Neural progenitor cell (in vitro differentiated cells): ENCODE measurements at regions not wholly inside any gene's neighbourhood (a gene's known extent, or its start where the extent isn't known, plus 50 kb on each side); places are given as distances from the start of the nearest gene placed in this dataset.

ENCODE experiments used
- DNase-seq: peaks from one replicate; pipeline ENCODE4 v3.0.0-alpha.2; 2016; ENCODE audit warnings: low spot score
- H2AFZ ChIP-seq: fragments of 200-600 bp; sonication (generic); replicated peaks from 2 replicates; pipeline ENCODE4 v1.6.1; 2016; ENCODE audit warnings: antibody characterized with exemption
- H3F3A ChIP-seq: fragments of 200-600 bp; sonication (generic); 2 replicates; pipeline ENCODE4 v1.6.1; 2016; ENCODE audit warnings: antibody characterized with exemption, low read depth
- H3K27ac ChIP-seq: fragments of 200-600 bp; sonication (generic); 2 replicates; pipeline ENCODE4 v1.5.1; 2016; ENCODE audit warnings: mild to moderate bottlenecking
- H3K27me3 ChIP-seq: fragments of 200-600 bp; sonication (generic); 2 replicates; pipeline ENCODE4 v1.6.1; 2016; ENCODE audit warnings: mild to moderate bottlenecking, moderate library complexity
- H3K36me3 ChIP-seq: fragments of 200-600 bp; sonication (generic); 2 replicates; pipeline ENCODE4 v1.5.1; 2016
- H3K4me1 ChIP-seq: fragments of 200-600 bp; sonication (generic); 2 replicates; pipeline ENCODE4 v1.6.1; 2016; ENCODE audit warnings: mixed run types
- H3K4me2 ChIP-seq: fragments of 200-600 bp; sonication (generic); 2 replicates; pipeline ENCODE4 v1.6.1; 2016
- H3K4me3 ChIP-seq: fragments of 200-600 bp; sonication (generic); 2 replicates; pipeline ENCODE4 v1.5.1; 2016
- H3K79me2 ChIP-seq: fragments of 200-600 bp; sonication (generic); 2 replicates; pipeline ENCODE4 v1.6.1; 2016; ENCODE audit warnings: low read depth
- H3K9ac ChIP-seq: fragments of 200-600 bp; sonication (generic); 2 replicates; pipeline ENCODE4 v1.6.1; 2016
- H3K9me3 ChIP-seq: fragments of 200-600 bp; sonication (generic); 2 replicates; pipeline ENCODE4 v1.5.1; 2016; ENCODE audit warnings: low read depth
- H4K20me1 ChIP-seq: fragments of 200-600 bp; sonication (generic); 2 replicates; pipeline ENCODE4 v1.6.1; 2016; ENCODE audit warnings: low read depth
- H3K27ac Mint-ChIP-seq: 3 replicates; pipeline ENCODE4 v1.8.0; 2021; ENCODE audit warnings: mixed read lengths
- H3K27me3 Mint-ChIP-seq: 2 replicates; pipeline ENCODE4 v1.8.0; 2022; ENCODE audit warnings: low read depth, mild to moderate bottlenecking, inconsistent platforms, moderate library complexity, mixed read lengths; ENCODE audit not compliant: insufficient read depth
- H3K36me3 Mint-ChIP-seq: 3 replicates; pipeline ENCODE4 v1.8.0; 2021; ENCODE audit warnings: mixed read lengths
- H3K4me1 Mint-ChIP-seq: 3 replicates; pipeline ENCODE4 v1.8.0; 2021; ENCODE audit warnings: mixed read lengths
- H3K4me3 Mint-ChIP-seq: 3 replicates; pipeline ENCODE4 v1.8.0; 2021; ENCODE audit warnings: mild to moderate bottlenecking, moderate library complexity, mixed read lengths
- H3K9me3 Mint-ChIP-seq: 3 replicates; pipeline ENCODE4 v1.8.0; 2020; ENCODE audit warnings: mixed read lengths
- EZH2 ChIP-seq: fragments of 200-600 bp; sonication (generic); IDR thresholded peaks from 2 replicates; pipeline ENCODE4 v1.6.1; 2017; ENCODE audit warnings: antibody characterized with exemption, mild to moderate bottlenecking, moderate library complexity
- EZH2phosphoT487 ChIP-seq: fragments of 200-600 bp; sonication (generic); IDR thresholded peaks from 2 replicates; pipeline ENCODE4 v1.6.1; 2017; ENCODE audit warnings: antibody characterized with exemption
- TF ChIP-seq, protein P1 (sequence below): fragments of 200-600 bp; sonication (generic); IDR thresholded peaks from 2 replicates; pipeline ENCODE4 v1.5.1; 2017; ENCODE audit warnings: antibody characterized with exemption, mild to moderate bottlenecking

DNA sequence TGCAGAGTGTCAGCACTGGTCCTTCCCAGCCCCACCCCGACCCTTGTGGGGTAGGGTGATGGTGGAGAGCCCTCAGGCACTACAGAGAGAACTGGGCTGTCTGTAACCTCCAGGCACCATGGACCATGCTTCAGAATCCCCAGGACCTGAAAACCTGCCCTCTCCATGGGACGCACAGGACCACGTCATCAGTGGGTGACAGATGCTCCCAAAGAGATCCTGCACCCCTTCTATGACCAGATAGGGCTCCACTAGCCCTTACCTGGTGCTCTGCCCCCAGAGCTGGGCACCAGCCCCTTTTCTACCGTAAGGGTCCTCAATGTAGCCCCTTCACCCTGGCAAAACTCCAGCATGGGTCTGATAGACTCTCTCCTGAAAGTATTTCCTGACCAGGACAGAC, 165.9 kb upstream of the NECTIN1 start:
- Histone ChIP-seq H3K4me2 (no peak overlapping the region), H2AFZ (no peak overlapping the region), H3K36me3 (no peaks in the 10 kb centered on the region), H3K4me3 (no peak overlapping the region), H3K9me3 (no peaks in the 10 kb centered on the region), H3K27me3 (no peaks in the 10 kb centered on the region), H4K20me1 (no peaks in the 10 kb centered on the region), H3K79me2 (no peaks in the 10 kb centered on the region), H3K27ac (no peak overlapping the region), H3K9ac (no peak overlapping the region), H3K4me1 (peaks cover 17% of the 10 kb centered on the region), H3F3A (peaks cover 8% of the 10 kb centered on the region)
- H3K4me3 Mint-ChIP-seq = no peak overlapping the region
- no peak for DNase-seq
- peaks cover 17% of the 10 kb centered on the region for H3K27me3 Mint-ChIP-seq
- no peaks in the 10 kb centered on the region for H3K36me3 Mint-ChIP-seq
- TF ChIP-seq EZH2 = no peak
- TF ChIP-seq, protein P1, sequence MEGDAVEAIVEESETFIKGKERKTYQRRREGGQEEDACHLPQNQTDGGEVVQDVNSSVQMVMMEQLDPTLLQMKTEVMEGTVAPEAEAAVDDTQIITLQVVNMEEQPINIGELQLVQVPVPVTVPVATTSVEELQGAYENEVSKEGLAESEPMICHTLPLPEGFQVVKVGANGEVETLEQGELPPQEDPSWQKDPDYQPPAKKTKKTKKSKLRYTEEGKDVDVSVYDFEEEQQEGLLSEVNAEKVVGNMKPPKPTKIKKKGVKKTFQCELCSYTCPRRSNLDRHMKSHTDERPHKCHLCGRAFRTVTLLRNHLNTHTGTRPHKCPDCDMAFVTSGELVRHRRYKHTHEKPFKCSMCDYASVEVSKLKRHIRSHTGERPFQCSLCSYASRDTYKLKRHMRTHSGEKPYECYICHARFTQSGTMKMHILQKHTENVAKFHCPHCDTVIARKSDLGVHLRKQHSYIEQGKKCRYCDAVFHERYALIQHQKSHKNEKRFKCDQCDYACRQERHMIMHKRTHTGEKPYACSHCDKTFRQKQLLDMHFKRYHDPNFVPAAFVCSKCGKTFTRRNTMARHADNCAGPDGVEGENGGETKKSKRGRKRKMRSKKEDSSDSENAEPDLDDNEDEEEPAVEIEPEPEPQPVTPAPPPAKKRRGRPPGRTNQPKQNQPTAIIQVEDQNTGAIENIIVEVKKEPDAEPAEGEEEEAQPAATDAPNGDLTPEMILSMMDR = no peak
- TF ChIP-seq EZH2phosphoT487 = no peak
- H3K4me1 Mint-ChIP-seq = peaks cover 37% of the 10 kb centered on the region
- no peak overlapping the region for H3K27ac Mint-ChIP-seq
- H3K9me3 Mint-ChIP-seq = no peaks in the 10 kb centered on the region

DNA sequence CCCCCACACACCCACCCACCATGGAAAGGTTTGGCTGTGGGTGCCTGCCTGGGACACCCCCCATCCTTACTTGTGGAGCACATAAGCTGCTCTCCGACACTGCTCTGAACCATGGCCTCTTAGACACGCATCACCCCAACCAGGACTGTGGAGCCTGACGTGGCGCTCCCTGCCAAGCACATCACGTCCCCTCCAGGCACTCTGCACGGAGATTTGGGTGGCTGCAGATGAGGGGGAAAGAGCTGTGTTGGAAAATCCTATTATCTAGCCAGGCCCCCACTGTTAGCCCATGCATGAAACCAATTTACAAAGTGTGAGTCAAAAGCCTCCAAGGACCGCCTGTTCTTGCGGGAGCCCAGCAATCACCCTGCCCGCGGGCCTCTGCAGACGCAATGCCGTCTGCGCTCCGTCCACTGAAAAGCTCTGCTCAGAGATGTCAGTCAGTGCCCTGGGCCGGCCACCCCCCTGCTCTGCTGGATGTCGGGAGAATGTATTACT, 163.4 kb upstream of the NECTIN1 start:
- Histone ChIP-seq H3K27me3 (no peaks in the 10 kb centered on the region), H3K27ac (no peak overlapping the region), H3K36me3 (no peaks in the 10 kb centered on the region), H3K4me3 (no peak overlapping the region), H3K79me2 (no peaks in the 10 kb centered on the region), H4K20me1 (no peaks in the 10 kb centered on the region), H3F3A (peaks cover 8% of the 10 kb centered on the region), H3K9me3 (no peaks in the 10 kb centered on the region), H3K9ac (no peak overlapping the region), H2AFZ (no peak overlapping the region), H3K4me2 (peak overlapping the region; percentile 41), H3K4me1 (peaks cover 17% of the 10 kb centered on the region)
- DNase-seq = peak; percentile 71
- Mint-ChIP-seq H3K27me3 (peaks cover 30% of the 10 kb centered on the region), H3K4me3 (peak overlapping the region; percentile 53), H3K36me3 (no peaks in the 10 kb centered on the region), H3K4me1 (peaks cover 34% of the 10 kb centered on the region), H3K27ac (peak overlapping the region; percentile 50), H3K9me3 (no peaks in the 10 kb centered on the region)
- TF ChIP-seq EZH2 (no peak), EZH2phosphoT487 (no peak)
- TF ChIP-seq, protein P1 = no peak

DNA sequence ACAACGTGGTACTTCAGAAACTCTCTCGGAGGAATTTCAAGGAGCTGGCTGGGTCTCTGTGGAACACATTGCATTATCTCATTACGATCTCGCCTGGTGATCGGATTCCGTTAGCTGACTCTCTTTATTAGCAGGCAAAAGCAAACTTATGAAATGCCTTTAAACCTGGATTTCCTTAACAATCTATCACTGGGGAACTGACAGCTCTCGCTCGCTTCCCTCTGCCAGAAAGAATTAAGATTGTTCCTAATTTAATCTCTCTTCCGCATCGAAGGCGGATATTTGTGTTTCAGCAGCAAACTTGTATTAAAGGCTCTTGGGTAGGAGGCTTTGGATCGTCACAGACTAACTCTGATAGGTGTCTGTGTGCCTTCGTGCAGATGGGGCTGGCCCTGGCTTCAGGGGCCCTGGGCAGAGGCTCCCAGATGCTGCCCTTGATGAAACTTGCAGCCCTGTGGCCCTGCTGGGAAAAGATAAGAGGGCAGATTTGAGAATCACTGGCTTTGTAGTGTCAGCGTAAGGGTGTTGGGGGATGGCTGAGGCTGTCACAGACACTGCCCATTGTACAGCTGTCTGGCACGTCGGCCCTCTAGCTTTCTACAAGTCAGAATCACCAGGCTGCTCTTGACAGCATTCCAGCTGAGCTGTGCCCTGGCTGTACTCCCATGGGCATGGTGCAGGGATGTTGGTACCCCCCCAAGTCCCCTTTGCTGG, 162.2 kb upstream of the NECTIN1 start:
- peaks cover 33% of the 10 kb centered on the region for H3K27me3 Mint-ChIP-seq
- no peak for TF ChIP-seq EZH2phosphoT487
- TF ChIP-seq, protein P1 = no peak
- TF ChIP-seq EZH2 = no peak
- Histone ChIP-seq H3K4me3 (no peak overlapping the region), H3K36me3 (no peaks in the 10 kb centered on the region), H3K9me3 (no peaks in the 10 kb centered on the region), H3K4me1 (peaks cover 17% of the 10 kb centered on the region), H2AFZ (no peak overlapping the region), H3K9ac (no peak overlapping the region), H4K20me1 (no peaks in the 10 kb centered on the region), H3K27me3 (no peaks in the 10 kb centered on the region), H3F3A (peaks cover 8% of the 10 kb centered on the region), H3K4me2 (no peak overlapping the region), H3K27ac (no peak overlapping the region), H3K79me2 (no peaks in the 10 kb centered on the region)
- no peaks in the 10 kb centered on the region for H3K9me3 Mint-ChIP-seq
- no peak for DNase-seq
- no peak overlapping the region for H3K27ac Mint-ChIP-seq
- H3K4me3 Mint-ChIP-seq = no peak overlapping the region
- peaks cover 25% of the 10 kb centered on the region for H3K4me1 Mint-ChIP-seq
- H3K36me3 Mint-ChIP-seq = no peaks in the 10 kb centered on the region
